ENCODE measurements at regions not wholly inside any gene's neighbourhood (a gene's known extent, or its start where the extent isn't known, plus 50 kb on each side); places are given as distances from the start of the nearest gene placed in this dataset.
"Not testable (repeated sequence)": the region's sequence is repeated elsewhere in the genome, so short reads cannot be mapped to it uniquely, and the experiment has no call there.

DNA sequence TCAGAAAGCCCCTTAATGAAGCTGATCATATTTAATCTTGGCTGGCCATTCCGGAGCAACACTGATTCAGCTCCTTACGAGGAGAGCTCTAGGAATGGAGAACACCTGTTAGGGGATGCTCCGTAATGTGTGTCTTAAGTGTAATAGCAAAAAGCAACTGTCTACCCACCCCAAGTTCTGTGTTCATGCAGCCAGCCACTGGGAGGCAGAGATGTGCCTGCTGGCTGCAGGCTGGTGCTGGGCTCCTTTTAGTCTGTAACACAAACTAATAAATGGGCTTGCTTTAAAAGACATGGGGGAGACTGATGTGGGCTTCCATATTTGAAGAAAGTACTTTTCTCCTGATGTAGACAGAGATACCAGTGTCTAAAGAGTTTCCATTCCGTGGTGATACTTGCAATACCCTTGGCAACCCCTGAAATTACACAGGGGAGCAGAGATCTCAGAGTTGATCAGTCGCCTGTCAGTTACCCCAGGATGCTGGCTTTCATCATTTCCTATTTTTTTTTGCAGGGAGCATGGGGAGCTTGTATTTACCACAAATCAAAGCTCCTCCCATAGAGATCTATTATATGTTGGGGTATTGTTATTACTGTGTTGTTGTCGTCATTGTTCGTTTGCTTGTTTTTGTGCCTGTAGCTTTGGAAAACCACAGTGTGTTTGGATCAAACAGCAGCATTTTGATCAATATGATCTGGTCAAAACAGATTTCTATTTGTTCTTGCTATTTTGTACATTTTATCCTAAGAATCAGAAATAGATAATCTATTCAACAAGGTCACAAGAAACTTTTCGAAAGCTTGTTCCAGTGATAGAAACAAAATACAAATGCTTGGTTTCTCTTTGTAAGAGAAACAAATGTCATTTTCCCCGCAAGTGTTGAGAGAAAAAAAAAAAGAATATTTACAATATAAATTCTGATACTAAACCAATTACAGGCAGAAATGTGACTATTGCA, 65.8 kb downstream of the MTX3 start:
- ATAC-seq (no peak), DNase-seq (ENCODE audit: low spot score) (no peak)
- intact Hi-C loops (cut with DNase I) = no loop called here

DNA sequence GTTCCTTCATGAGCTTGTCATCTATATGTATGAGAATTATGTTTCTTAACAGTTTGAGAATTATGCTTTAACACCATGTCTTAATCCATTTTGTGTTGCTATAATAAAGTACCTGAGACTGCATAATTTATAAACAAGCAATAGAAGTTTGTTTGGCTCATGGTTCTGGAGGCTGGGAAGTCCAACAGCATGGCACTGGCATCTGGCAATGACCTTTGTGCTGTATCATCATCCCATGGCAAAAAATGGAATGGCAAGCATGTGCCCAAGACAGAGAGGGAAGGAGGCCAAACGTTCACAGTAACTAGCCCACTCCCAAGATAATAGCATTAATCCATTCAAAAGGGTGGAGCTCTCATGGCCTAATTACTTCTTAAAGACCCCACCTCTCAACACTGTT, 67.6 kb downstream of the MTX3 start:
- DNase-seq (ENCODE audit: low spot score) (no peak), ATAC-seq (no peak)
- intact Hi-C loops (cut with DNase I) = no loop called here

- intact Hi-C loops (cut with DNase I) = no loop called here
- no peak for DNase-seq (ENCODE audit: low spot score)
- no peak for ATAC-seq
Observed at GRCh38 chr5:79922626-79923025, 68.4 kb downstream of the MTX3 start.

DNA sequence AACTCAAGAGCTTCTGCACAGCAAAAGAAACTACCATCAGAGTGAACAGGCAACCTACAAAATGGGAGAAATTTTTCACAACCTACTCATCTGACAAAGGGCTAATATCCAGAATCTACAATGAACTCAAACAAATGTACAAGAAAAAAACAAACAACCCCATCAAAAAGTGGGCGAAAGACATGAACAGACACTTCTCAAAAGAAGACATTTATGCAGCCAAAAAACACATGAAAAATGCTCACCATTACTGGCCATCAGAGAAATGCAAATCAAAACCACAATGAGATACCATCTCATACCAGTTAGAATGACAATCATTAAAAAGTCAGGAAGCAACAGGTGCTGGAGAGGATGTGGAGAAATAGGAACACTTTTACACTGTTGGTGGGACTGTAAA, 83.6 kb downstream of the MTX3 start:
- DNase-seq (ENCODE audit: low spot score); intact Hi-C loops (cut with DNase I); ATAC-seq: not testable (repeated sequence)

GRCh38 chr5:79902571-79902970, 88.5 kb downstream of the MTX3 start:
- DNase-seq (ENCODE audit: low spot score); intact Hi-C loops (cut with DNase I); ATAC-seq: not testable (repeated sequence)

GRCh38 chr5:79901631-79902030, 89.4 kb downstream of the MTX3 start:
- intact Hi-C loops (cut with DNase I) = no loop called here
- DNase-seq (ENCODE audit: low spot score) (no peak), ATAC-seq (no peak)

- intact Hi-C loops (cut with DNase I) = no loop called here
- no peak for DNase-seq (ENCODE audit: low spot score)
- no peak for ATAC-seq
Observed at GRCh38 chr5:79898611-79899010, 92.5 kb downstream of the MTX3 start.

DNA sequence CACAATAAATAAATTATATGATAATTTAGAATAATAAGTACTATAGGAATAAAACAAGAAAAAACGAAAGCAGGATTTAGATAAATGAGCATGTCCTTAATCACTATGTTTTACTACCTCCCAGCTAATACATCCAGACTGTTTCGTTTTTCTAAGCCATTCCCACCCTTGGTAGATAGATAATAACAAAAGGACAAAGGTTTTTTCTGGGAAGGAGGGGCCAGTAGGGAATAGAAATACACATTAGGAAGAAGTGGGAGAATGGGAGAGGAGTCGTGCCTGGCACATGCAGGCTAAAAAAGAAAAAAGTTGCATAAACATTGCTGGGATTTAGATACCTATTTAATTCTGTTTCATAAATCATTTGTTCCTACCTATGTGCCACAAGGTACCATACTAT, 97.1 kb downstream of the MTX3 start:
- intact Hi-C loops (cut with DNase I) = no loop called here
- DNase-seq (ENCODE audit: low spot score) = no peak
- no peak for ATAC-seq

GRCh38 chr5:79893485-79893884, 97.6 kb downstream of the MTX3 start:
- ATAC-seq (no peak), DNase-seq (ENCODE audit: low spot score) (no peak)
- intact Hi-C loops (cut with DNase I) = no loop called here

GRCh38 chr5:79890930-79891249, 100.2 kb downstream of the MTX3 start:
- intact Hi-C loops (cut with DNase I) = no loop called here
- DNase-seq (ENCODE audit: low spot score) (no peak), ATAC-seq (no peak)

DNA sequence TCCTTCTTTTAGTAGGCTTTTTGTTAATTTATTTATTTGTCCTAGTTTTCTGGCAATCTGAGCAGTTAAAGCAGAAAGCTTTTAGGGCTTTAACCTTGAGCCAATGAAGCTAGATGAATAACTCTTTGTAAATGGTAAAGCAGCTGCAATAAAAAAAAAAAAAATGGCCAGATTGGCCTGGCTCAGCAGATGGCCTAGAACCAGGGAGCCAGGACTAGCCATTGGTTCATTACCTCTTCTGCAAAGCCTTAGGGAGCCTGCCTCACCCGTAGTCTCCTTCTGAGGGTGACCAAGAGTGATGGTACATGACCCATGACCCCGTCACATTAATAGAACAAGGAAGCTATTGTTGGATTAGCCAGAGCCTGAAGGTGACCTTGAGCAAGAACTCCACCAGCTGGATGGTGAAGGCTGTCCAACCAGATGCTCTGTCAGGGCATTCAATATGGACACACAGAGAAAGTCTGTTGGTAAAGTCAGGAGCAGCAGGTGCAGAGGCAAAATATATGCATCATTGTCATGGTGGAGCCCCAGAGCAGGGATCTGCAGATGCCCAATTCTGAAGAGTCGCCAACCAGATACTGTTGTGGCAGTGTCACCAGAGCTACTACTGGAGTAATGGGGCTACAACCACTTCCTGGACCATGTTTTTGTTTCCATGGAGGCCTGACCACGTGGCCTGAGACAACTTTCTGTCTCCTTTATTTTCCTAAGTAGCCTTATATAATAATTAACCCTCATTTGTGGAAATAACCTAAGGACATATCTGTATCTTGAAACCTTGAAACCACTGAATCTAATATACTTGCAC, 100.7 kb downstream of the MTX3 start:
- ATAC-seq (peak; percentile 90), DNase-seq (ENCODE audit: low spot score) (no peak)
- intact Hi-C loops (cut with DNase I) = no loop called here

- DNase-seq (ENCODE audit: low spot score) (no peak), ATAC-seq (no peak)
- intact Hi-C loops (cut with DNase I) = no loop called here
Observed at GRCh38 chr5:79888643-79889042, 102.4 kb downstream of the MTX3 start.

- ATAC-seq (no peak), DNase-seq (ENCODE audit: low spot score) (no peak)
- intact Hi-C loops (cut with DNase I) = no loop called here
Observed at GRCh38 chr5:79886925-79887655, 104.0 kb downstream of the MTX3 start.

DNA sequence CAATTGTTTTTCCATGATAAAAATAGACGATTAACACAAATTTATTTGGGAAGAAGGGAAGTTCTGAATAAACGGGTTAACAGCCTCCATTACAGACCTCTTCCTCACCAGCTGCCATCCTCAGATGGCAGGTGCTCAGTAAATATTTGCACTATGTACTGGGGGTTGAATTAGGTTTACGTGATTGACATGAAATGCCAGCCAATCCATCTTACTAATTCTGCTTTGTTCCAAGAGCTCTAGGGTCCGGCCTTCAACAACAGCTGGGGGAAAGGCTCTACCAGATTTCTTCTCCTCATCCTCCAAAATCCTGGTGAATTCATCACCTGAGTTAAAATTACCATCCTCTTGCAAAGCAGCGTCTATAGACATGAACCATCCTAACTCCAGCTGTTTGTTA, 104.6 kb downstream of the MTX3 start:
- ATAC-seq = no peak
- intact Hi-C loops (cut with DNase I) = no loop called here
- no peak for DNase-seq (ENCODE audit: low spot score)

DNA sequence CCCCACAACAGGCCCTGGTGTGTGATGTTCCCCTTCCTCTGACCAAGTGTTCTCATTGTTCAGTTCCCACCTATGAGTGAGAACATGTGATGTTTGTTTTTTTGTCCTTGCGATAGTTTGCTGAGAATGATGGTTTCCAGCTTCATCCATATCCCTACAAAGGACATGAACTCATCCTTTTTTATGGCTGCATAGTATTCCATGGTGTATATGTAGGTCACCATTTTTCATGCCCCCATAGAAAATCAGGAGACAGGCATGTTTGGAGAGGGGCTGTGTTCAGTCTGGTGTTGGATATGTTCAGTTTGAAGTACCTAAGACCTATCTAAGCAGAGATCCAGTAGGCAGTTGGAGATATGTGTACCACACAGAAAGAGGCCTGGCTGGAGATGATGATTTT, 111.2 kb downstream of the MTX3 start:
- intact Hi-C loops (cut with DNase I); ATAC-seq: not testable (repeated sequence)

GRCh38 chr5:79878721-79879336, 112.2 kb downstream of the MTX3 start:
- DNase-seq (ENCODE audit: low spot score) (no peak), ATAC-seq (no peak)

More for the DNA sequence above, 111.2 kb downstream of the MTX3 start:
- not testable (repeated sequence) for DNase-seq (ENCODE audit: low spot score)

DNA sequence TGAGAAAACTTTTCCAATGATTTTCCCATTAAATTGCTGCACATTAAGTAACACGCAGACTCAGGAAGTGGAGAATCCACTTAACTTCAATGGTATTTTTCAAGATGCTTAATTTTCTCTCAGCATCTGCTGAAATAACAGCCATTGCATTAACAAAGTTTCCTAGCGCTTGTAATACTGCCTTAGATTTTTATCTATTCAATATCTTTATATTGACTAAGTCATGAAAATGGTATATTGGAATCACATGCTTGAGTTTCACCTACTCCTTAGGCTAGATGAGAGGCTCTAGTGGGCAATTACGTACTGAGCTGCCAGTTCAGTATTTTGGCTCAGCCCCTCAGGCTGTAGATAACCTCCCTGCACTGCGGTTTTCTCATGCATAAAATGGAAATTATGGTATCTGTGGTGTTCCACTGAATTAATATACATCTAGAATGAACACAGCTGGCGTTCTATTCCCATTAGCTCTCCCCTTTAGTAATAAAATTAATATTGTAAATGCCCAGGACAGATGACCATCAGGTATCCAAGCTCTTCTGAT, 112.9 kb downstream of the MTX3 start:
- DNase-seq (ENCODE audit: low spot score) (no peak), ATAC-seq (no peak)
- intact Hi-C loops (cut with DNase I) = no loop called here

More at GRCh38 chr5:79878721-79879336, 112.2 kb downstream of the MTX3 start:
- intact Hi-C loops (cut with DNase I) = no loop called here

- intact Hi-C loops (cut with DNase I) = no loop called here
- no peak for ATAC-seq
- no peak for DNase-seq (ENCODE audit: low spot score)
Observed at GRCh38 chr5:79876456-79876855, 114.6 kb downstream of the MTX3 start.

DNA sequence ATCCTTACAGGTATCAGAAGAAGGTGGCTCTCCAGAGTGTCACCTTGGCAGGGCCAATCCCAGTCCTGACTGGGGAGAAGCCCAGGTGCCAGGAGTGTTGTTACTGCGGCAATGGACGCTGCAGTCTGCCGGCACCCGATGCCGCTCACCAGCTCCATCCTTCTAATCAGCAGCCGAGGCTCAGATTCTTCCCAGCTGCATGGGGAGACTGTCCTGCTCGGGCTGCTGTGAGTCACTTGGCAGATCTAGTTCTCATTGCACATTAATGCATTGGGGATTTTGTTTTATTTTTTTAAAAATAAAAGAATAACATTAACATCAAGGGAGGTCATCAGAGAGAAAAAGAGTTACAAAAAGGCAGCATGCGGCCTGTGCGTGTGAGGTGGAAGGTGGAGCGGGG, 115.8 kb downstream of the MTX3 start:
- intact Hi-C loops (cut with DNase I) = no loop called here
- ATAC-seq (peak; percentile 50), DNase-seq (ENCODE audit: low spot score) (no peak)
